SK-N-MC (cell line): ENCODE measurements at regions not wholly inside any gene's neighbourhood (a gene's known extent, or its start where the extent isn't known, plus 50 kb on each side); places are given as distances from the start of the nearest gene placed in this dataset.

ENCODE experiments used
- EZH2 ChIP-seq: fragments of 200-600 bp; sonication (generic); IDR thresholded peaks from one replicate; pipeline ENCODE4 v1.6.1; 2017; ENCODE audit warnings: antibody characterized with exemption
- FOXP2 ChIP-seq: optimal IDR thresholded peaks from 2 replicates; pipeline ENCODE3; 2011; ENCODE audit warnings: mild to moderate bottlenecking, moderate library complexity; ENCODE audit not compliant: insufficient read depth; ENCODE audit errors: extremely low read length, control extremely low read depth
- POLR2AphosphoS5 ChIP-seq: IDR thresholded peaks from 2 replicates; pipeline ENCODE4 v1.6.1; 2012; ENCODE audit warnings: mild to moderate bottlenecking, low read depth, low read length, borderline replicate concordance

- TF ChIP-seq EZH2, result no peak
- TF ChIP-seq POLR2AphosphoS5, result no peak
- no peak for TF ChIP-seq FOXP2
Measured at GRCh38 chr9:88651682-88652633, 117.0 kb downstream of the NXNL2 start.
